OCI-LY7 (cell line): ENCODE measurements at regions not wholly inside any gene's neighbourhood (a gene's known extent, or its start where the extent isn't known, plus 50 kb on each side); places are given as distances from the start of the nearest gene placed in this dataset.

ENCODE experiments used
- BruUV-seq: library from RNA; stranded (reverse); fragments of 400-500 nt; replicated peaks from 2 replicates; lab custom pipeline; 2021; lab: Mats Ljungman, UMichigan
- CTCF ChIA-PET: fragments of 300-600 bp; sonication (Branson Sonifier 250); formaldehyde crosslinking; loops from one replicate; lab custom pipeline; 2022; ENCODE audit warnings: antibody characterized with exemption; ENCODE audit not compliant: unreplicated experiment; lab: Charles Lee
- POLR2A ChIA-PET: fragments of 300-600 bp; sonication (Branson Sonifier 250); formaldehyde crosslinking; loops from one replicate; lab custom pipeline; 2022; ENCODE audit warnings: antibody characterized with exemption; lab: Charles Lee
- DNase-seq: peaks from one replicate; pipeline ENCODE4 v3.0.0-alpha.2; 2015; ENCODE audit warnings: low spot score
- H2AFZ ChIP-seq: fragments of 200-600 bp; sonication (generic), shearing (Covaris generic); 2 replicates; pipeline ENCODE4 v1.6.1; 2014; ENCODE audit warnings: mild to moderate bottlenecking, antibody characterized with exemption, low read length, moderate library complexity
- H3K27ac ChIP-seq: fragments of 200-600 bp; sonication (generic); 2 replicates; pipeline ENCODE4 v1.5.1; 2014; ENCODE audit warnings: mixed run types, low read depth, mild to moderate bottlenecking, moderate library complexity, low read length, inconsistent platforms; ENCODE audit not compliant: poor library complexity, severe bottlenecking
- H3K36me3 ChIP-seq: fragments of 200-600 bp; sonication (generic); 2 replicates; pipeline ENCODE4 v1.6.1; 2014; ENCODE audit warnings: mild to moderate bottlenecking, antibody characterized with exemption, low read length, moderate library complexity, mixed read lengths; ENCODE audit not compliant: insufficient read depth
- H3K4me1 ChIP-seq: fragments of 200-600 bp; sonication (generic); 2 replicates; pipeline ENCODE4 v1.5.1; 2014; ENCODE audit warnings: mild to moderate bottlenecking, low read length; ENCODE audit not compliant: insufficient read depth, poor library complexity, severe bottlenecking
- H3K4me2 ChIP-seq: fragments of 200-600 bp; sonication (generic); 2 replicates; pipeline ENCODE4 v1.6.1; 2014; ENCODE audit warnings: mild to moderate bottlenecking, low read length
- H3K4me3 ChIP-seq: fragments of 200-600 bp; sonication (generic); 2 replicates; pipeline ENCODE4 v1.5.1; 2014; ENCODE audit warnings: mild to moderate bottlenecking, low read depth, low read length; ENCODE audit not compliant: poor library complexity, severe bottlenecking
- H3K79me2 ChIP-seq: fragments of 200-600 bp; sonication (generic); 2 replicates; pipeline ENCODE4 v1.6.1; 2016; ENCODE audit warnings: low read depth, mild to moderate bottlenecking, low read length, moderate library complexity, mixed read lengths; ENCODE audit not compliant: insufficient read depth
- H3K9me2 ChIP-seq: fragments of 200-600 bp; sonication (generic); 2 replicates; pipeline ENCODE4 v1.6.1; 2016; ENCODE audit warnings: mild to moderate bottlenecking, low read length, mixed read lengths; ENCODE audit not compliant: insufficient read depth
- H3K9me3 ChIP-seq: fragments of 200-600 bp; sonication (generic); 2 replicates; pipeline ENCODE4 v1.6.1; 2014; ENCODE audit warnings: mild to moderate bottlenecking, mixed run types, low read length, mixed read lengths
- H4K20me1 ChIP-seq: fragments of 200-600 bp; sonication (generic); 2 replicates; pipeline ENCODE4 v1.6.1; 2014; ENCODE audit warnings: mild to moderate bottlenecking, antibody characterized with exemption, low read length, moderate library complexity, mixed read lengths; ENCODE audit not compliant: insufficient read depth
- EZH2phosphoT487 ChIP-seq: fragments of 200-600 bp; sonication (generic); IDR thresholded peaks from 2 replicates; pipeline ENCODE4 v1.6.1; 2018; ENCODE audit warnings: low read depth, borderline replicate concordance, mild to moderate bottlenecking, mixed run types, antibody characterized with exemption, low read length, moderate library complexity, mixed read lengths
- intact Hi-C: fragments of 100-400 bp; cut with micrococcal nuclease; formaldehyde crosslinking; loops from one replicate; pipeline ENCODE4 v1.10.0; 2022; ENCODE audit not compliant: unreplicated experiment
- TF ChIP-seq, protein P1 (sequence below): fragments of 200-600 bp; sonication (generic); conservative IDR thresholded peaks from 2 replicates; pipeline ENCODE4 v1.5.1; 2014; ENCODE audit warnings: mild to moderate bottlenecking, antibody characterized with exemption, low read length, moderate library complexity, mixed read lengths

DNA sequence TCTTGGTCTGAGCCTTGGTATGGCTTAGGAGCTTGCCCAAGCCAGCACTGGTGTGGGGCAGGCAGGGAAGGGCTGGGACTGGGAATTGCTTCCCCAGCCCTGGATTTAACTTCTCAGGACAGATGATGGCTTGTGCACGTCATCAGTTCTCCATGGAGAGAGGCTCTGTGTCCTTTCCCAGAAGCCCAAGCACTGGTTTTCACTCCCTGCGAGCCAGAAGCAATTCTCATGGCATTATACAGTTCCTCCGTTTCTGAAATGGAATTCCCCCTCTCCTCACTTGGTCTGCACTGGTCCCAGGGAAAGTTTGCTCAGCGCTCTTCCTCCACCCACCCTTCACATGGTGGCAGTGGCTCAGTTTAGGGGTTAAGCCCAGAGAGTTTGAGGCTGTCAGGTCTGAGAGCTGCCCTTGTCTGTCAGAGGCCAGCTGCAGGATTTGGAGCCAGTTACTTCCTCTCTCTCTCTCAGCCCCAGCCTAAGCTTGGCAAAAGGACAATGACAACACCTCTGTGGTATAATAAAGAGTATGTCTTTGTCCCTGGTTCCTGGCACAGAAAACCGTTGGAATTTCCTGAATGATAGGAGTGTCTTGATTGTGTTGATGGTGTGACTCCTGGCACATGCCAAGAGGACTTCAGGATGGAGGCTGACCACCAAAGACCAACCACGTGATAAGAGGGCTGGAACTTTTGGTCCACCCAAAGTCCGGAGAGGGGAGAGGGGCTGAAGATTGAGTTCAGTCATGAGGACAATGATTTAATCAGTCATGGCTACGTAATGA lies 219.6 kb upstream of the TNRC6C start:
- Histone ChIP-seq H3K9me3 (peaks cover 5% of the 10 kb centered on the region; the same call in 1 of the 2 replicates), H2AFZ (no peak overlapping the region), H3K9me2 (no peaks in the 10 kb centered on the region), H3K4me3 (no peak overlapping the region), H3K36me3 (no peaks in the 10 kb centered on the region), H4K20me1 (no peaks in the 10 kb centered on the region), H3K4me1 (no peaks in the 10 kb centered on the region), H3K4me2 (no peak overlapping the region), H3K27ac (no peak overlapping the region), H3K79me2 (no peaks in the 10 kb centered on the region)
- TF ChIP-seq, protein P1, sequence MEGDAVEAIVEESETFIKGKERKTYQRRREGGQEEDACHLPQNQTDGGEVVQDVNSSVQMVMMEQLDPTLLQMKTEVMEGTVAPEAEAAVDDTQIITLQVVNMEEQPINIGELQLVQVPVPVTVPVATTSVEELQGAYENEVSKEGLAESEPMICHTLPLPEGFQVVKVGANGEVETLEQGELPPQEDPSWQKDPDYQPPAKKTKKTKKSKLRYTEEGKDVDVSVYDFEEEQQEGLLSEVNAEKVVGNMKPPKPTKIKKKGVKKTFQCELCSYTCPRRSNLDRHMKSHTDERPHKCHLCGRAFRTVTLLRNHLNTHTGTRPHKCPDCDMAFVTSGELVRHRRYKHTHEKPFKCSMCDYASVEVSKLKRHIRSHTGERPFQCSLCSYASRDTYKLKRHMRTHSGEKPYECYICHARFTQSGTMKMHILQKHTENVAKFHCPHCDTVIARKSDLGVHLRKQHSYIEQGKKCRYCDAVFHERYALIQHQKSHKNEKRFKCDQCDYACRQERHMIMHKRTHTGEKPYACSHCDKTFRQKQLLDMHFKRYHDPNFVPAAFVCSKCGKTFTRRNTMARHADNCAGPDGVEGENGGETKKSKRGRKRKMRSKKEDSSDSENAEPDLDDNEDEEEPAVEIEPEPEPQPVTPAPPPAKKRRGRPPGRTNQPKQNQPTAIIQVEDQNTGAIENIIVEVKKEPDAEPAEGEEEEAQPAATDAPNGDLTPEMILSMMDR = no peak
- TF ChIP-seq EZH2phosphoT487 = no peak
- ChIA-PET CTCF (no interaction called here), POLR2A (no interaction called here)
- no peak for DNase-seq
- no TSS peak for BruUV-seq
- intact Hi-C loops = no loop called here

DNA sequence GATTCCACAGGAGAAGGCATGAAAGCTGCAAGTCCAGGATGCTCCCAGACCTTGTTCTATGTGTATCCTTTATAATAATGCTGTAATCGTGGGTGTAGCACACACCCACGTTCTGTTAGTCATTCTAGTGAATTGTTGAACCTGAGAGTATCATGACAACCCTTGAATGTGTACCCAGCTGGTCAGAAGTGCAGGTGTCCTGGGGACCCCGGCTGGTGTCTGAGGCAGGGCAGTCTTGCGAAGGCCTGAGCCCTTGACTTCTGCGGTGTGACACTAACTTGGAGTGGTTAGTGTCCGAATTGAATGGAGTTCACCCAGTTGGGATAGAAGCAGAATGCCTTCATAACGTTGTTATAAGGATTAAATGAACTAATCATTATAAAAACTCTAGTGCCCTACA lies 218.0 kb upstream of the TNRC6C start:
- H3K79me2 ChIP-seq = no peaks in the 10 kb centered on the region
- CTCF ChIA-PET = no interaction called here
- BruUV-seq = no TSS peak
- no peak overlapping the region for H3K4me2 ChIP-seq
- H3K9me2 ChIP-seq = no peaks in the 10 kb centered on the region
- no peaks in the 10 kb centered on the region for H4K20me1 ChIP-seq
- H3K4me3 ChIP-seq = no peak overlapping the region
- peaks cover 11% of the 10 kb centered on the region; the same call in 1 of the 2 replicates for H3K9me3 ChIP-seq
- no peak for DNase-seq
- intact Hi-C loops = loop anchor here (10.0 kb wide), 1 partner anchor 196 kb away; no protein-coding TSS in a partner anchor
- POLR2A ChIA-PET = no interaction called here
- H3K27ac ChIP-seq = no peak overlapping the region
- no peaks in the 10 kb centered on the region for H3K4me1 ChIP-seq
- H3K36me3 ChIP-seq = no peaks in the 10 kb centered on the region
- TF ChIP-seq, protein P1 = no peak
- no peak for TF ChIP-seq EZH2phosphoT487
- H2AFZ ChIP-seq = no peak overlapping the region

DNA sequence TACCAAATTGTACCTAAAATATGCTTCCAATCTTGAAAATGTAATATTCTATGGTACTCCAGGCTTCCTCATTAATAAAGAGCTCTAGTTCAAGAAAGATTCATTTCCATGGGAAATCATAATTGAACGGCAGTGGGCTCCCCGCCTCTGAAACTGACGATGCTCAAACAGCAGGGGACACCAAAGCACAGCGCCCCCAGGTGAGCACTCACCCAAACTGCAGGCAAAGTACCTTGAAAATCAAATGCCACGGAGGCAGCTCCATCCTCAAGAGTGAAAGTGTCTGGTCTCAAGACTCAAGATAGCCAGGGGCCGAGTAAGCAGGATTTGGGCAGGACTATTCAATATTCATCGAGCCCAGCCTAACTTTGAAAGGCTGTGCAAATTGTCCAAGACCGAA lies 217.4 kb upstream of the TNRC6C start:
- H3K4me1 ChIP-seq = no peaks in the 10 kb centered on the region
- H3K4me2 ChIP-seq = no peak overlapping the region
- peaks cover 11% of the 10 kb centered on the region; the same call in 1 of the 2 replicates for H3K9me3 ChIP-seq
- no peaks in the 10 kb centered on the region for H3K9me2 ChIP-seq
- intact Hi-C loops = loop anchor here (10.0 kb wide), 1 partner anchor 196 kb away; no protein-coding TSS in a partner anchor
- ChIA-PET POLR2A (no interaction called here), CTCF (no interaction called here)
- DNase-seq = peak; percentile 37
- H3K36me3 ChIP-seq = no peaks in the 10 kb centered on the region
- no peak overlapping the region for H3K4me3 ChIP-seq
- BruUV-seq = no TSS peak
- H3K79me2 ChIP-seq = no peaks in the 10 kb centered on the region
- H4K20me1 ChIP-seq = no peaks in the 10 kb centered on the region
- TF ChIP-seq EZH2phosphoT487 = no peak
- TF ChIP-seq, protein P1 = peak; percentile 95
- H2AFZ ChIP-seq = no peak overlapping the region
- H3K27ac ChIP-seq = no peak overlapping the region
